Choroid plexus epithelial cell (primary cell): ENCODE measurements at regions not wholly inside any gene's neighbourhood (a gene's known extent, or its start where the extent isn't known, plus 50 kb on each side); places are given as distances from the start of the nearest gene placed in this dataset.

Experiments
- DNase-seq: peaks from one replicate; pipeline ENCODE4 v3.0.0-alpha.2; 2010; ENCODE audit warnings: low read depth
- H3K4me3 ChIP-seq: 2 replicates; pipeline ENCODE4 v1.5.1; 2011; ENCODE audit warnings: low read depth, mild to moderate bottlenecking, control low read depth, low read length, moderate library complexity
- TF ChIP-seq, protein P1 (sequence below): conservative IDR thresholded peaks from 2 replicates; pipeline ENCODE4 v1.5.1; 2011; ENCODE audit warnings: low read depth, mild to moderate bottlenecking, control low read depth, inconsistent platforms, low read length, moderate library complexity

DNA sequence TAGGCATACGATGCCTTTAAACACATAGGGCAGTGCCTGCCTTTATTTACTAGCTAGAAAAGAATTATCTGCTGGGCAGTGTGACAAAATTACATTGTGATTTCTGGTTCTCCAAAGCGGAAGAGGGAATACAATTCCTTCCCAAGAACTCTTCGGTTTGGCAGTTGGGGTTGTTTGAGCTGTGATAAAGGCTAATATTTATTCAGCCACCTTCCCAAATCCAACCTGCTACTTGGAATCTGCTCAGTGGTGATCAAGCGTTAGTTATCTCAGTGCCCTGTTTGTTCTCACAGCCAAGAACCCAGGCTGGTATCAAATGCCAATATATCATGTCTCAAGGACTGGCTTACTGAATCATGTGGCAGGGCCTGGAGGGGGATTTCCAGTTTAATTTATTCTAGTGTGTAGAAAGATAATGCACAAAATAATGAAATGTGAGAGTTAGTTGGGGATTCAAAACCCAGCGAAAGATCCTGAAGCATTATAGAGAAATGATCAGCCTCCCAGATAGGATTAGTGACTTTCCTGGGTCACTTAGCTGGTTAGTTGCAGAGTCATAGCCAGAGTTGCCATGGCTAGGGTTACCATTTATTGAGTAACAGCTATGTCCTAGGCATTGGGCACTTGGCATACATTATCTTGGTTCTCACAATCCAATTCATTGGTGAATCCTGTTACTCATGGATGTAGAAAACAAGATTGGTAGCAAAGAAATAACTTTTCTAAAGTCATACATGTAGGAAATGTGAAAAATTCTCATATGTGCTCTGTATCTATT lies 457.0 kb upstream of the KLF4 start:
- no peak overlapping the region for H3K4me3 ChIP-seq
- TF ChIP-seq, protein P1, sequence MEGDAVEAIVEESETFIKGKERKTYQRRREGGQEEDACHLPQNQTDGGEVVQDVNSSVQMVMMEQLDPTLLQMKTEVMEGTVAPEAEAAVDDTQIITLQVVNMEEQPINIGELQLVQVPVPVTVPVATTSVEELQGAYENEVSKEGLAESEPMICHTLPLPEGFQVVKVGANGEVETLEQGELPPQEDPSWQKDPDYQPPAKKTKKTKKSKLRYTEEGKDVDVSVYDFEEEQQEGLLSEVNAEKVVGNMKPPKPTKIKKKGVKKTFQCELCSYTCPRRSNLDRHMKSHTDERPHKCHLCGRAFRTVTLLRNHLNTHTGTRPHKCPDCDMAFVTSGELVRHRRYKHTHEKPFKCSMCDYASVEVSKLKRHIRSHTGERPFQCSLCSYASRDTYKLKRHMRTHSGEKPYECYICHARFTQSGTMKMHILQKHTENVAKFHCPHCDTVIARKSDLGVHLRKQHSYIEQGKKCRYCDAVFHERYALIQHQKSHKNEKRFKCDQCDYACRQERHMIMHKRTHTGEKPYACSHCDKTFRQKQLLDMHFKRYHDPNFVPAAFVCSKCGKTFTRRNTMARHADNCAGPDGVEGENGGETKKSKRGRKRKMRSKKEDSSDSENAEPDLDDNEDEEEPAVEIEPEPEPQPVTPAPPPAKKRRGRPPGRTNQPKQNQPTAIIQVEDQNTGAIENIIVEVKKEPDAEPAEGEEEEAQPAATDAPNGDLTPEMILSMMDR = no peak
- no peak for DNase-seq

GRCh38 chr9:107945961-107946360 lies 456.4 kb upstream of the KLF4 start:
- no peak overlapping the region for H3K4me3 ChIP-seq
- TF ChIP-seq, protein P1 = no peak
- no peak for DNase-seq

DNA sequence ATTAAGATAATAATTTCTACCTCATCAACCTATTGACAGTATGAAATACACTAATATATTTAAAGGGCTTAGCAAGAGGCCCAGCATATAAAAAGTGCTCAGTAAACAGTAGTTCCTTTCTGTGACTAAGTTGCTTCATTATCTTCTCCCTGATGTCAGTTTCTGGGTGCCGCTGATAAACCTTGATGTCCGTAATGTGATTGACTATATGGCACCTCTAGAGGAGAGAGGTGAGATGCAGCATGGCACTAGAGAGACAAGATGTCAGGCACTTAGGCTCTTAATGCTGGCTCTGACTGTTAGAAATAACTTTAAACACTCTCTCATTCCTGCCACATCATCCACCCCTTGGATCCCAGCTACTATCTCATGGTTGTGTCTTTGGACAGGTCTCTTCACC lies 455.9 kb upstream of the KLF4 start:
- no peak overlapping the region for H3K4me3 ChIP-seq
- DNase-seq = no peak
- TF ChIP-seq, protein P1 = no peak

DNA sequence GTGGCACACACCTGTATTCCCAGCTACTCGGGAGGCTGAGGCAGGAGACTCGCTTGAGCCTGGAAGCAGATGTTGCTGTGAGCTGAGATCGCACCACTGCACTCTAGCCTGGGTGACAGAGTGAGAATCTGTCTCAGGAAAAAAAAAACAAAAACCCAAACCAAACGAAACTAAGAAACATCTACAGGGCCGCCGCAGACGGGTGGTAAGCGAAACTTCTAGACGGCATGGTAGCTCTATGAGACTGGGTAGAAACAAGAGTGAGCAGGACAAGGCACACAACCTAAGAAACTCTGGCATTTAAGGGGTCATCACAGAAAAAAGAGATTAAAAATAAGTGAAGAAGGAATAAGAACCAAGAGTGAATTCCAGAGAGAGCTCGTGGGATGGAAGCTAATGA lies 454.8 kb upstream of the KLF4 start:
- TF ChIP-seq, protein P1 = no peak
- no peak overlapping the region for H3K4me3 ChIP-seq
- no peak for DNase-seq

GRCh38 chr9:107943901-107944300 lies 454.3 kb upstream of the KLF4 start:
- DNase-seq = no peak
- TF ChIP-seq, protein P1 = no peak
- no peak overlapping the region for H3K4me3 ChIP-seq

- H3K4me3 ChIP-seq = no peak overlapping the region
- TF ChIP-seq, protein P1 = no peak
- DNase-seq = peak; percentile 15
Measured at GRCh38 chr9:107942856-107943255, 453.3 kb upstream of the KLF4 start.

DNA sequence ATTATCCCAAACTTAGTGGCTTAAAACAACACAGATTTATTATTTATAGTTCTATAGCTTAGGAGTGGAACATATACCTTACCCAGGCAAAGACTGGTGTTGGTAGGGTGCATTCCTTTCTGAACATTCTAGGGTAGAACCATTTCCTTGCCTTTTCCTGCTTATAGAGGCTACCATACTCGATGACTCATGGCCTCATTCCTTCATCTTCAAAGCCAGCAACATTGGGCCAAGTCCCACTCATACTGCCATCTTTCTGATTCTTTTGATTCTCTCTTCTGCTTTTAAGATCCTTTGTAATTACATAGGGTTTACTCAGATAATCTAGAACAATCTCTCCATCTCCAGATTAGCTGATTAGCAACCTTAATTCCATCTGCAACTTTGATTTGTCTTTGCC lies 452.7 kb upstream of the KLF4 start:
- TF ChIP-seq, protein P1 = no peak
- DNase-seq = peak; percentile 5
- H3K4me3 ChIP-seq = no peak overlapping the region
